Activated T-helper 1 cell treated with anti-CD3 and anti-CD28 coated beads, Interleukin-12 subunit alpha, Interleukin-12 subunit beta, Interleukin-2, Interleukin-4 antibody, amounts not matched to agents 30 ng/mL and 10 ng/mL and 1 ng/mL, durations not matched to agents 14 hours and 24 hours and 36 hours (primary cell): ENCODE measurements at regions not wholly inside any gene's neighbourhood (a gene's known extent, or its start where the extent isn't known, plus 50 kb on each side); places are given as distances from the start of the nearest gene placed in this dataset.

Experiments used
- DNase-seq: peaks from one replicate; pipeline ENCODE4 v3.0.0; 2021; ENCODE audit warnings: low spot score
- H3K27ac Mint-ChIP-seq: one replicate; pipeline ENCODE4 v1.8.0; 2021; ENCODE audit warnings: mild to moderate bottlenecking, mixed read lengths
- H3K27me3 Mint-ChIP-seq: one replicate; pipeline ENCODE4 v1.8.0; 2022; ENCODE audit warnings: mild to moderate bottlenecking, moderate library complexity, mixed read lengths; ENCODE audit not compliant: insufficient read depth
- H3K36me3 Mint-ChIP-seq: one replicate; pipeline ENCODE4 v1.8.0; 2021; ENCODE audit warnings: low read depth, mixed read lengths
- H3K4me1 Mint-ChIP-seq: one replicate; pipeline ENCODE4 v1.8.0; 2021; ENCODE audit warnings: low read depth, mixed read lengths
- H3K4me3 Mint-ChIP-seq: one replicate; pipeline ENCODE4 v1.8.0; 2021; ENCODE audit warnings: mild to moderate bottlenecking, moderate library complexity, mixed read lengths
- H3K9me3 Mint-ChIP-seq: one replicate; pipeline ENCODE4 v1.8.0; 2021; ENCODE audit warnings: mixed read lengths
- intact Hi-C: fragments of 100-400 bp; cut with micrococcal nuclease; formaldehyde crosslinking; loops from one replicate; pipeline ENCODE4 v1.15.1; 2024

GRCh38 chr3:182716114-182716688, 77.1 kb upstream of the ATP11B start:
- Mint-ChIP-seq H3K4me1 (peaks cover 19% of the 10 kb centered on the region), H3K9me3 (no peaks in the 10 kb centered on the region), H3K27me3 (peaks cover 3% of the 10 kb centered on the region), H3K27ac (no peak overlapping the region), H3K4me3 (no peak overlapping the region), H3K36me3 (no peaks in the 10 kb centered on the region)
- intact Hi-C loops, result loop anchor here (10.0 kb wide), 2 partner anchors 189 to 309 kb away; no protein-coding TSS in a partner anchor
- no peak for DNase-seq

DNA sequence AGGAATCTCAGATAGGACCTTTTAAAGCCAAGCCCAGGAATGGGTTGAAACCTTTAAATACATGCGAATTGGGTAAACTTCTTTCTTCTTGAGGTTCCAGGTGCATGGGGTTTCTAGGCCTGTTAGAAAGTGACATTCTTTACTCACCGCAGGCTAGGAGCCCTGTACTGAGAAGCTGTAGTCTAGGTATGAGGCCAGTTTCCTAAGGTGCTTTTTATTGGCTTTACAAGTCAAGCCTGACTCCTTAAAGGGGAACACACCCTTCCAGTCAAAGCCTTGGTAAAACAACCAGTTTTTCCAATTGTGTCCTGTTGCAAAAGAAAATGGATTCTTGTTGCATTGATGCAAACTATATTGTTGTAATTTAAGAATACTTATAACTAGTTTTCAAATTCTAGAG, 76.1 kb upstream of the ATP11B start:
- intact Hi-C loops, result loop anchor here (10.0 kb wide), 2 partner anchors 188 to 308 kb away; no protein-coding TSS in a partner anchor
- no peak for DNase-seq
- no peaks in the 10 kb centered on the region for H3K9me3 Mint-ChIP-seq
- no peaks in the 10 kb centered on the region for H3K36me3 Mint-ChIP-seq
- peaks cover 19% of the 10 kb centered on the region for H3K4me1 Mint-ChIP-seq
- H3K4me3 Mint-ChIP-seq, result no peak overlapping the region
- H3K27me3 Mint-ChIP-seq, result peaks cover under 1% of the 10 kb centered on the region
- H3K27ac Mint-ChIP-seq, result no peak overlapping the region

- Mint-ChIP-seq H3K36me3 (no peaks in the 10 kb centered on the region), H3K9me3 (no peaks in the 10 kb centered on the region)
Observed at GRCh38 chr3:182722907-182723306, 70.4 kb upstream of the ATP11B start.

DNA sequence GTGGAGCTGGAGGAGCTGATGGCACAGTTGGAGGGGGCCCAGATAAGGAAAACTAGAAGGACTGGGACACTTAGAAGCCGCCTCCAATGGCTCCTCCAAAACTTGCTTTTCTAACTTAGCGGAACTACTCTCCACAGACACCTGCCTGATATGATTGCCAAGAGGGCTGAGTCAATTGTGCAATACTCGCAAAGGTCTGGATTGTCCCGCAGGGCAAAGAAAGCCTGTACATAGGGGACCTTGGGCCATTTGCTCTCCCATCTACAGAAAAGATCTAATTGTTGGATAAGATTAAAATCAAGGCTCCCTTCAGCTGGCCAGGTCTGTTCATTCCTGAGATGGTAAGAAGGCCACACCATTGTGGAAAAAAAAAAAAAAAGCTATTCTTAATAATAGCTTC, 69.7 kb upstream of the ATP11B start:
- Mint-ChIP-seq H3K9me3 (no peaks in the 10 kb centered on the region), H3K36me3 (no peaks in the 10 kb centered on the region), H3K4me3 (no peak overlapping the region), H3K4me1 (no peaks in the 10 kb centered on the region), H3K27ac (no peak overlapping the region), H3K27me3 (peaks cover 3% of the 10 kb centered on the region)
- intact Hi-C loops, result no loop called here
- DNase-seq, result no peak

More at GRCh38 chr3:182722907-182723306, 70.4 kb upstream of the ATP11B start:
- intact Hi-C loops, result no loop called here
- no peak overlapping the region for H3K27ac Mint-ChIP-seq
- H3K4me3 Mint-ChIP-seq, result no peak overlapping the region
- no peaks in the 10 kb centered on the region for H3K4me1 Mint-ChIP-seq
- no peak for DNase-seq
- H3K27me3 Mint-ChIP-seq, result peaks cover 3% of the 10 kb centered on the region

DNA sequence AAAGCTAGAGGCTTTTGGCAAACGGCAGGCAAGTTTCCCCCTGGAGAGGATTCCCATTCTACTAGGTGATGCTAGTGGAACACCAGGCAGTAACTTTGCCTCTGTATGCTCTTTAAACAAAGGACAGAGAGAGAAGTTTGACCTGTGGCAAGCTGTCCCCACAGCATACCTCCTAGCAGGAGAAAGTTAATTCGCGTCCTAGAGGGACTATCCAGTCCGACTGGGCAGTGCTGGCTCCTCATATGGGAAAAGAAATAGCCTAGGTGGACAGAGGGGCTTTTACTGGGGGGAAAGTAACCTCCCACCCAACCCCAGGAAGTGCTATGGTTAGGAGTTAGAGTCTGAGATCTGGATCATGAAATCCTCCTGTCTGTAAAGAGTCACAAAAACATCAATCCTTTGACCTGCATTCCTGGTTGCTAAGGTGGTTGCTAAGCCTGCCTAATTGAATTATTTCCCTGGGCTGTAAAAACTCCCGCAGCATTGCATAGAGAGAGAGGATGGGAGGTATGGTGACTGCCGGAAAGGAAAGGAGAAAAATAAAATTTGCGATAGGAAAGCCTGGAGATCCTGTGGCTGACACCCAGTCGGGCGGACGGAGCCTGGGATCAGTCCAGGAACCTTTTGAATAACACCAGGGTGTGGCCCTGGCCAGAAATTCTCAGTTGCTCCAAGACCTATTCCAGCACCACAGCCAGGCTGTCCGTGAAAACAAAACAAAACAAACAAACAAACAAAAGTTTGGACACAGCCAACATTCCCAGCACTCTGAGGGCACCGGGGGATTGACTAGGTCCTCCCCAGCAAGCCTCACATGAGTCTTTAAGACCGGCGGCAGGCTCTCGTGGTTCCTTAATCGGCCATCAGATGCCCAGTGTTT, 67.7 kb upstream of the ATP11B start:
- intact Hi-C loops, result no loop called here
- Mint-ChIP-seq H3K4me3 (no peak overlapping the region), H3K36me3 (no peaks in the 10 kb centered on the region), H3K4me1 (peaks cover 9% of the 10 kb centered on the region), H3K27ac (no peak overlapping the region), H3K9me3 (no peaks in the 10 kb centered on the region), H3K27me3 (peaks cover 3% of the 10 kb centered on the region)
- no peak for DNase-seq

GRCh38 chr3:182726258-182727142, 66.8 kb upstream of the ATP11B start:
- Mint-ChIP-seq H3K36me3 (no peaks in the 10 kb centered on the region), H3K9me3 (no peaks in the 10 kb centered on the region), H3K4me3 (no peak overlapping the region), H3K27ac (no peak overlapping the region), H3K4me1 (peaks cover 11% of the 10 kb centered on the region), H3K27me3 (peaks cover 3% of the 10 kb centered on the region)
- intact Hi-C loops, result no loop called here
- DNase-seq, result no peak

DNA sequence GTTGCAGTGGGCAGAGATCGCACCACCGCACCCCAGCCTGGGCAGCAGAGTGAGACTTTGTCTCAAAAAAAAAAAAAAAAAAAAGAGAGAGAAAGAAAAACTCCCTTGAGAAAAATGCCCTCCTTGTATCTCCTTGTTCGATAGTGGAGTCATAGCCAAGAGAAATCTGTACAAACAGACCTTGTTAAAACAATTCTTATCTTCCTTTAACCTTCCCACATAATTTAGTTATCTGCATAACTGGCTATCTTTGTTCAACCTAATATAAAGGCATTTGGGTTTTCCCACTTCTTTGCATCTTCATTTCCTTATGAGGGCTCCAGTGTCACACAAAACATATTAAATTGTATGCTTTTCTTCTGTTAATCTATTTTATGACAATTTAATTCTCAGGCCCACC, 65.1 kb upstream of the ATP11B start:
- H3K4me1 Mint-ChIP-seq, result peaks cover 11% of the 10 kb centered on the region
- H3K27me3 Mint-ChIP-seq, result peaks cover 3% of the 10 kb centered on the region
- intact Hi-C loops, result no loop called here
- no peaks in the 10 kb centered on the region for H3K36me3 Mint-ChIP-seq
- DNase-seq, result no peak
- H3K27ac Mint-ChIP-seq, result no peak overlapping the region
- H3K9me3 Mint-ChIP-seq, result no peaks in the 10 kb centered on the region
- H3K4me3 Mint-ChIP-seq, result no peak overlapping the region

GRCh38 chr3:182729903-182730674, 63.2 kb upstream of the ATP11B start:
- Mint-ChIP-seq H3K27me3 (peaks cover 3% of the 10 kb centered on the region), H3K4me3 (no peak overlapping the region), H3K36me3 (no peaks in the 10 kb centered on the region), H3K9me3 (no peaks in the 10 kb centered on the region), H3K27ac (no peak overlapping the region), H3K4me1 (peaks cover 11% of the 10 kb centered on the region)
- intact Hi-C loops, result no loop called here
- DNase-seq, result no peak

- intact Hi-C loops, result no loop called here
- Mint-ChIP-seq H3K4me1 (peaks cover 11% of the 10 kb centered on the region), H3K36me3 (no peaks in the 10 kb centered on the region), H3K9me3 (no peaks in the 10 kb centered on the region), H3K4me3 (no peak overlapping the region), H3K27ac (no peak overlapping the region), H3K27me3 (peaks cover 3% of the 10 kb centered on the region)
- no peak for DNase-seq
Observed at GRCh38 chr3:182730675-182731042, 62.6 kb upstream of the ATP11B start.

- Mint-ChIP-seq H3K36me3 (no peaks in the 10 kb centered on the region), H3K4me3 (no peak overlapping the region), H3K4me1 (peaks cover 11% of the 10 kb centered on the region), H3K9me3 (no peaks in the 10 kb centered on the region), H3K27ac (no peak overlapping the region), H3K27me3 (peaks cover 1% of the 10 kb centered on the region)
- DNase-seq, result no peak
- intact Hi-C loops, result no loop called here
Observed at GRCh38 chr3:182731764-182732163, 61.5 kb upstream of the ATP11B start.

GRCh38 chr3:182732232-182733015, 60.9 kb upstream of the ATP11B start:
- H3K27me3 Mint-ChIP-seq, result peaks cover 1% of the 10 kb centered on the region
- no peak overlapping the region for H3K27ac Mint-ChIP-seq
- DNase-seq, result no peak
- no peaks in the 10 kb centered on the region for H3K36me3 Mint-ChIP-seq
- no peak overlapping the region for H3K4me3 Mint-ChIP-seq
- intact Hi-C loops, result no loop called here
- H3K9me3 Mint-ChIP-seq, result no peaks in the 10 kb centered on the region
- peaks cover 11% of the 10 kb centered on the region for H3K4me1 Mint-ChIP-seq

- H3K9me3 Mint-ChIP-seq, result no peaks in the 10 kb centered on the region
- DNase-seq, result no peak
- no peak overlapping the region for H3K27ac Mint-ChIP-seq
Observed at GRCh38 chr3:182735672-182736071, 57.6 kb upstream of the ATP11B start.

More at GRCh38 chr3:182735672-182736071, 57.6 kb upstream of the ATP11B start:
- Mint-ChIP-seq H3K4me1 (peaks cover under 1% of the 10 kb centered on the region), H3K4me3 (no peak overlapping the region), H3K27me3 (peaks cover 4% of the 10 kb centered on the region), H3K36me3 (no peaks in the 10 kb centered on the region)
- intact Hi-C loops, result no loop called here
